COLO829 (cell line): ENCODE measurements at regions not wholly inside any gene's neighbourhood (a gene's known extent, or its start where the extent isn't known, plus 50 kb on each side); places are given as distances from the start of the nearest gene placed in this dataset.

Source experiments
- DNase-seq: peaks from one replicate; pipeline ENCODE4 v3.0.0; 2012; ENCODE audit warnings: low spot score

GRCh38 chr18:73918816-73919215 lies 228.8 kb downstream of the FBXO15 start:
- no peak for DNase-seq

DNA sequence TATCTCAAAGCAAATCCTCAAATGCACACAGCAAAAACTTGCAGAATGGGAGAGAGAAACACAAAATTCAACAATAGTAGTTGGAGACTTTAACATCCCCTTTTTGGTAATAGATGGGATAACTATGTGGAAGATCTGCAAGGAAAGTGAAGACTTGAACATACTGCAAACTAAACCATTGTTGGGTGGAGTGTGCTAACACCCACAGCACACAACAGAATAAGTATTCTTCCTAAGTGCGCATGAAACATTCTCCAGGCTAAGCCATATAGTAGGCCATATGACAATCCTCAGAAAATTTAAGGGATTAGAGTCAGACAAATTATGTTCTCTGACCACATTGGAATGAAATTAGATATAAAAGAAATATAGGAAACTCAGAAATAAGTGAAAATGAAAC lies 230.6 kb downstream of the FBXO15 start:
- DNase-seq = no peak

DNA sequence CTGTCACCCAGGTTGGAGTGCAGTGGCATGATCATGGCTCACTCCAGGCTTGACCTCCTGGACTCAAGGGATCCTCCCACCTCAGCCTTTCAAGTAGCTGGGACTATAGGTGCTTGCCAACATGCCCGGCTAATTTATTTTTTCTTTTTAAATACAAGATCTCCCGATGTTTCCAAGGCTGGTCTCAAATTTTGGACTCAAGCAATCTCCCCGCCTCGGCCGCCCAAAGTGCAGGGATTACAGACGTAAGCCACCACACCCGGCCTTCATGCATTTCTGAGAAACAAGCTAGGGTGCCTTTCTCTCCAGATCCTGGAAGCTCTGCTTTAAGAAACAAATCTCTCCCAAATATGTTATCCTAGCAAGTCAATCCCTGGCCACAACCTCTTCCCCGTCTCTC lies 234.1 kb downstream of the FBXO15 start:
- DNase-seq = no peak

DNA sequence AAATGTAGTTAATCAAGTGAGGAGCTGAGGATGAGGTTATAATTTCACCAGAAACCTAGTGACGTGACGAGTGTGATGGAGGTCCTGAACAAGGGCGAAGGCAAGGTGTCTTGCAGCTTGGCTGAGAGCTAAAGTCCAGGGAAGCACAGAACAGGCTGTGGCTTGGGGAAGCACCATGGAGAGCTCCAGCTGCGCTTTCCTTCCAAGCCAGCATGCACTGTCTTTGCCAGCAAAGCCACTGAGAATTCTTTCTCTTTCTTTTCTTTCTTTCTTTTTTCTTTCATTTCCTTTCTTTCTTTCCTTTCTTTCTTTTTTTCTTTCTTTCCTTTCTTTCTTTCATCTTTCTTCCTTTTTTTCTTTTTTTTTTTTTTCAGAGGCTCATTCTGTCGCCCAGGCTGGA lies 239.3 kb downstream of the FBXO15 start:
- DNase-seq = peak; percentile 19

- no peak for DNase-seq
Observed at GRCh38 chr18:73901566-73901965, 246.1 kb downstream of the FBXO15 start.

DNA sequence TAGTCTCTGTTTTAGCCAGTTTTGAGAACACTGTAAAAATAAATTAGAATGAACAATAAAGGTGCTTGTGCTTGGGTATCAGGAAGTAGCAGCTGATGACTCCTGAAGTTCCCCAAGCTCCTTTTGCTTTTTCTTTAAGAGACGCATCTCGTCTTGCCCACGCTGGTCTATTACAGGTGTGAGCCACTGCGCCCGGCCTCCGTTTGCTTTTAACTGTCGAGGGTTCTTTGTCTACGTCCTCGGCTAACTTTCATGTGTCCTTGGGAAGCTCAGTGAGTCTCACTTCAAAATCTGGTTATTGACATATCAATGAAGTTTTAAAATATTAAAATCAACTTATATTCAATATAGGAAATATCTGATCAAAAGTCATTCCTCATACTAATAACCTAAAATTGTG lies 246.5 kb downstream of the FBXO15 start:
- no peak for DNase-seq

GRCh38 chr18:73900106-73900835 lies 247.4 kb downstream of the FBXO15 start:
- no peak for DNase-seq

DNA sequence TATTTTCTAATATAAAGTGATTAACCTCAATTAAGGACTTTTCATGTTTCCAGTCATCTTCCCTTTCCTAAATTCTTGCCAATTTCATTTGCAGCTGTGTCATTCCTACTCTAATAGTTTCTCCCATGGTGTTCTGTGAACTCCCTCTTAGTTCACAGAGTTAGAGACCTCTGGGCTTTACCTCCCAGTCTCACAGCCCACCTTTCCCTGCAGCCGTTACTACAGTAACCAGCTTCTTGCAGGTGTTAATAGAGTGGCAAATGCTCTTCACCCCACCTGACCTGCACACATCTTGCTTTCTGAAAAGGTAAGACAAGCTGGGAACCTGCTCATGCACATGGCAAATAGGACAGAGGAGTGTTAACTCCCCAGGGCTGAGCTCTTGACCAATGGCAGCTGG lies 250.1 kb downstream of the FBXO15 start:
- no peak for DNase-seq

DNA sequence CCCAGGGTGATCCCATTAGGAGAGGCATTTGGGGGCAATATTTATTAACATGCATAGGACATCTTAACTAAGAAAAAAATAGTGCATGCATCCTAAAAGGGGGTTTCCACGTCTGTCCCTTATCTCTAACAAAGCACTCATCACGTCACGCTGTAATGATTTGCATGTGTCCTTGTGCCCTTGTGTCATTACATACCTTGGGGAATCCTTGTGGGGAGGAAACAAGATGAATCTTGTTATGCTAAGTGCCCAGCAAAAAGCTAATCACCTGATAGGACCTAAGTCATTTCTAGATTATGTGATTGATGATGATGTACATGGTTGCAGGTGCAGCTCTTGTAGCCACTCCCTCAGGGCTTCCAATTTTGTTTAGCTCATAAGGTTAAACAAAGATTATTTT lies 250.9 kb downstream of the FBXO15 start:
- DNase-seq = no peak

DNA sequence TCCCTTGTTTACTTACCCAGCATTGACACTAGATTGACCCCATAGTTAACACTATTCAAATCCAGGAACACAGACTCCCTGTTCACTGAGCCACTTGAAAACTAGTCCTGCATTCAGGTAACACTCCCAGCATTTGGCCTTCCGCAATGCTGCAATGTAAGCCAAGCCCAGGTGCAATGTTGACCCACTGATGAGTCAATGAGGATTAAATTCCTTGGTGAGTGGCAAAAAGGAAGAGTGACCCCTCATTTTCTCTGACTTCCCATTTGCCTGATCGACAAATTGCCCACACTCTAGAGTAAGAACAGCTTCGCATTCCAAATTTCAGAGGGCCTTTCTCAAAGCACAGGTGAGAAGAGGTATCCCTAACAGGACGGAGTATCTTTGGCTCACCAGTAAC lies 251.9 kb downstream of the FBXO15 start:
- no peak for DNase-seq

DNA sequence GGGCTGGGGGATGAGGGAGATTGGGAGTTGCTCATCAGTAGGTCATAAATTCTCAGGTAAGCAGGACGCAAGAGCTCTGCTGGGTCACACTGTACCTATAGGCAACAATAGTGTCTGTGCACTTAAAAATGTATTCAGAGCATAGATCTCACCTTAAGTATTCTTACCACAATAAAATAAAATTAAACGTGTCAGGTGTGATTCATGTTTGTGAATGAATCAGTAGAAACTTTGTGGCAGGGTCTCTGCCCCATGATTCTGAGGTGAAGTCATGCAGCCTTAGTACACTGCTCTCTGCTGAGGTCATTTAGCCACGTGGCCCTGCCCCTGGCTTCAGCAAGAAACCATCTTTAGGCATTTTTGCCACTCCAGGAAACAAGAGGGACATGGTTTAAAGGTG lies 253.8 kb downstream of the FBXO15 start:
- no peak for DNase-seq

GRCh38 chr18:73891572-73892421 lies 255.8 kb downstream of the FBXO15 start:
- DNase-seq = no peak

DNA sequence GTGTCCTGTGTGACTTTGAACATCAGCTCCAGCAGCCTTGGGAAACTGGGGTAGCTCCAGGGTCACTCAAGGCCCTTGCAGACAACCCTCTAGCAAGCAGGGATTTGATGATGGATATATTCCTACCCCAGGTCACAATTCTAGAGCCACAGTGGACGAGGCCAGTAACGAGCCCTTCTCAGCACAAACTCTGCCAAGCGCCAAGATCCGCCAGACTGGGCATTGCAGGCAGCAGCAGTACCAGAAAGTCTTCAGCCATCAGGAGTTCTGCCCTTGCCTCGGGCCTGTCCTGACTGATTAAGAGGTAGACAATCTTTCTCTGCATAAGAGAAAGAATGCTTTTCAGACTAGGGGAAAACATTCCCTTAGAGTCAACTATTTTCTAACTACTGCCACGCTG lies 259.1 kb downstream of the FBXO15 start:
- DNase-seq = no peak

- no peak for DNase-seq
Observed at GRCh38 chr18:73887801-73888200, 259.8 kb downstream of the FBXO15 start.

- DNase-seq = no peak
Observed at GRCh38 chr18:73884868-73885267, 262.8 kb downstream of the FBXO15 start.

DNA sequence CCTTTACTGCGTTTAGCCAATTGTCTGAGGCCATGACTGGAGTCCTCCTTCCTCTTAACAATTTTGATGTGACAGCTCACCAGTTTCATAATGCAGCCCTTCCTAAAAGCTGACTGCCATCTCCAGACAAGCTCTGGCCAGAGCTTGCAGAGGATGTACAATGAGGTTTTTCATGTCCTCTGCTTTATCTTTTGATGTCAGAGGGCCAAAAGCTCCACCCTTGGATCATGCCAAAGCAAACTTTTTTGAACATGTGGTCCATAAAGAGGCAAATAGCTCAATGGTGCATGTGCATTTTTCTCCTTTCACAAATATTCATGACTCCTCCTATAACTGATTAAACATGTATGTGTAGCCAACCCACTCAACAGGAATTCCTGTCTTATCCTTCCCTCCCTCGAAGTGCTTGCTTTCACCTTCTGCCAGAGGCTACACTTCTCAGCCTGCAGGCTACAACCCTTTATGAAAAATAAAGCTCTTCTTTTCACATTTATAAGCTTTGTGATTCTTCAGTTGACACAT lies 266.2 kb downstream of the FBXO15 start:
- no peak for DNase-seq

GRCh38 chr18:73880387-73880786 lies 267.2 kb downstream of the FBXO15 start:
- DNase-seq = no peak

DNA sequence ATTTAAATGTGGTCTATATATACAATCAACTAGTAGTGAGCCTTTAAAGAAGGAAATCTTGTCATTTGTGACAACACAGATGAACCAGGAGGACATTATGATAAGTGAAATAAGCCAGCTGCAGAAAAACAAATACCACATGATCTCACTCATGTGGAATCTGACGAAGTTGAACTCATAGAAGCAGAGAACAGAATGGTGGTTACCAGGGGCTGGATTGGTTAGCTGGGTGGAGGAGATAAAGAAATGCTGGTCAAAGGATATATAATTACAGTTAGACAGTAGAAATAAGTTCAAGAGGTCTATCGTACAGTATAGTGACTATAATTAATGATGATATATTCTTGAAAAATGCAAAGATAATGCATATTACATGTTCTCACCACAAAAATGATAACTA lies 267.9 kb downstream of the FBXO15 start:
- DNase-seq = no peak

DNA sequence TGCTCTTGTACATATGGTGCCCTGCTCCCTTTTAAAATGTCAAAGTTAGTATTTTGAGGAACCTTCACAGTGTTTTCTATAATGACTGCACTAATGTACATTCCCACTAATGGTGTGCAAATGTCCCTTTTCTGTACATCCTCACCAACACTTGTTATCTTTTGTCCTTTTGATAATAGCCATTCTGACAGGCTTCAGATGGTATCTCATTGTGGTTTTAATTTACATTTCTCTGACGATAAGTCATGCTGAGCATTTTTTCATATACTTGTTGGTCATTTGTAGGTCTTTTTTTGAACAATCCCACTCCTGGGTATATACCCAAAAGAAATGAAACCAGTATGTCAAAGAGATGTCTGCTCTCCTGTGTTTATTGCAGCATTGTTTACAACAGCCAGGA lies 268.3 kb downstream of the FBXO15 start:
- DNase-seq = no peak

- no peak for DNase-seq
Observed at GRCh38 chr18:73869182-73869581, 278.5 kb downstream of the FBXO15 start.

DNA sequence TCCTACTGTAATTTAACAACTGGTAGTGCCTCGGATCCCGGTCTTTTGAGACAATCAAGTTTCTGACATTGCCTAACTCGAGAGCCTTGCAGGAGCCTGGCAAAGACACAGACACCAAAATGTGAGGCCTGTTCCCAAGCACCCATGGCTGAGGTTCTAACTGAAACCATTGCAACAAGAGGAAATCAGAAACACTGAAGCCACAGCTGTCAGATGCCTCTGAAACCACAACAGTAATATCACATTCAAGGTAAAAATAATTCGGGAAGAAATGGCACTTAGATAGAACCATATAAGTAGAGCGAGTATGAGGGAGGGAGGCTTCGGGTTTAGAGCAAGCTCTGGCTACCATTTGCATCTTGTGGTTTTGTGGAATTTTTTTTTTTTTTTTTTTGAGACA lies 285.9 kb downstream of the FBXO15 start:
- DNase-seq = no peak

DNA sequence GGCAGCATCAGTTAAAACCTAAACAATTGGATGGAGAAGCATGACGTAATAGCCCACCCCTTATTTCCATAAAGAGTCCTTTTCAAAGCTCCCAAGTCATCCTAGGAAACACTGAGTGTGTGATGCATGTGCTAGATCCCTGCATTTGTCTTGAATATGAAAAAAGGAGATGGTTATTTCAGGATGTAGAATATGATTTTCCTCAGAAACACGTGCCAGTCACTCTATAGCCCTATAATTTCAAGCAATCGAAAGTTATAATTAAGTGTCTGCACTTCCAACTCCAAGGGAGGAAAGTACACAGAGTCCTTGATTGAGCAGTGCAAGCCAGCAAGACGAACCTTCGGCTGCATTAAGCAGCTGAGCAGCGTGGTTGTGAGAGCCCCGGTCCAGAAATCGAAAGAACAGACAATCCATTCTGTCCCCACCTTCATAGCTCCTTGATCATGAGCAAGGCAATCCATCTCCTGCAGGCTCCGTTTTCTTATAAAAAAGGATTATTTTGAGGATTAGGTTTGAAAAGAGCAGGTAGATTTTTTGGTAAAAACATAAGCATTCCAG lies 287.7 kb downstream of the FBXO15 start:
- DNase-seq = no peak
